Spleen (tissue), 7 donors: ENCODE measurements at regions not wholly inside any gene's neighbourhood (a gene's known extent, or its start where the extent isn't known, plus 50 kb on each side); places are given as distances from the start of the nearest gene placed in this dataset.

ENCODE experiments used
- CTCF ChIP-seq, 11 experiments: fragments of 200-600 bp in 7 of 11; fragments of 450-650 bp in 4 of 11; sonication (generic) in 4 of 11; IDR thresholded peaks in 8 of 11; conservative IDR thresholded peaks in 3 of 11; 1 replicate in 7 of 11; 2 replicates in 4 of 11; pipeline versions ENCODE4 v1.4.0 to v1.8.0; 2016 to 2021; ENCODE audit warnings: antibody characterized with exemption in 11 of 11, inconsistent platforms in 4 of 11, mild to moderate bottlenecking in 1 of 11
- POLR2A ChIP-seq, 3 donors: fragments of 450-650 bp; IDR thresholded peaks; one replicate each; pipeline ENCODE4 v1.5.1; 2017; ENCODE audit warnings: antibody characterized with exemption in 3 of 3, mild to moderate bottlenecking in 1 of 3
- donor health status: DM: no; HTN: no; CAD: no; lungs with moderate emphysema.
- donor health status: DM: no; HTN: no; CAD: no.
- donor health status: DM: no; HTN: no; CAD: no.

- TF ChIP-seq POLR2A (IDR thresholded peaks at IDR 0.05) = no peak
- TF ChIP-seq CTCF (IDR thresholded peaks at IDR 0.05 in 8 of 11, conservative IDR thresholded peaks at IDR 0.05 in 3 of 11) = no peak
Observed at GRCh38 chr6:103723438-103724322, 1136.0 kb downstream of the HACE1 start.
